GM21619 (cell line): ENCODE measurements at regions not wholly inside any gene's neighbourhood (a gene's known extent, or its start where the extent isn't known, plus 50 kb on each side); places are given as distances from the start of the nearest gene placed in this dataset.

Experiments
- ATAC-seq: cut with Tn5 transposase; IDR thresholded peaks from one replicate; pipeline ENCODE4 v1.9.1; 2021; ENCODE audit not compliant: unreplicated experiment

DNA sequence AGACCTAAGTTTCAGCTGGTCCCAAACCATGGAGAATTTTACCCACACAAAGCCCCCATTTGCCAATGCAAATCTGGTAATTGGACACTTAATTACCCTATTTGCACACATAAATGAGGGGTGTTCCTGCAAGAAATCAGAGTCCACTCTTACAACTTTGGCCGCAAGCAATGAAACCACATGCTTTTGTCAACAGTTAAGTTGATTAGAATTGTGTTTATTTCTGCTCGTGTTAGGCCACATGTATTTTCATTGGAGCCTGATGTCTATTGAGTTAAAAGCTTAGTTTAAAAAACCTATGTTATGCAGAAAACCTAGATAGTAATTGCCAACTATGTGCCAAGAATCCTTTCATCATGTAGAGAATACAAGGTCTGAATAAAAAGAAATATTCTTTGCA, 153.8 kb upstream of the CMC1 start:
- ATAC-seq: no peak

DNA sequence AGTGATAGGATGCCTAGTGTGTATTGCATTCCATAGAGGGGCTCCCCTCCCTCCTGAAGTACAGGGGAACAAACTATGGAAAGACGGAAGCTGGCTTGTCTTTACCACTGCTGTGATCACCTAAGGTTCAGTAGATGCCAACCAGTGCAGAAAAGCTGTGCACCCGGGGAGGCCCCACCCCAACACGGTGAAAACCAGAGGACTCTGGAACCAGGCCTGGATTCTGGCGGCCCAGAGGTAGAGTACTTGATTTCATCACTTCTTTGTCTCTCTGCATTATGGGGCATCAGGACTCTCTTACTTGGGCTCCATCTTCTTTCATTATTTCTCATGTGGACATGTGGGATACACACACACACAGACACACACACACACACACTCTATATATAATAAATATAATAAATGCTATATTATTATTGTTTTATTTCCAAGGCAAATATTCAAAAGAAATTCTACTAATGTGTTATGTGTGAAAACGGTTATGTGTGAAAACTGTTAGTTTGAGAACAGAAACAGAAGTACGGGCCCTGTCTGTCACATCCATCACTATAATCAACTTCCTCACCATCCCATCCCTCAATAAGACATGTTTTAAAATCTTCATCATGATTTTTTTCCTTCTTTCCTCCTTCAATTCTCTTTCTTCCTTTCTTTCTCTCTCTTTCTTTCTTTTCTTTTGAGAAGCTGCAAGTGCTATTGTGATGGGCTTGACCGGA, 152.4 kb upstream of the CMC1 start:
- no peak for ATAC-seq

DNA sequence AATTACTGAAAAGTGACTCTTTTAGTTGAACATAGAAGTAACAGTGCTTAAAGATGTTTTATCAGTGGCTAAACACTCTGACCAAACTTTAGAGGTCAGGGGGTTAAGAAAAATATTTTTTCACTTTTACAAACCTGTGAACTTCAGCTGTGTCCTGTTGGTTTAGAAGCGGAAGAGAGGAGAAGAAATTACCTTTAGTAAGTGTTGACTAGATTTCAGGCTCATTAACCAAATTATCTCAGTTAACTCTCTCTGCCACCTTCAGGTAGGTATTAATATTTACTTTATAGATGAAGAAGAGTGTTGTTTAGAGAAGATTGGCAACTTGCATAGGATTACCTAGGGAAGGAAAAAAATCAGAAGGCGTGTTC, 151.9 kb upstream of the CMC1 start:
- ATAC-seq: no peak

DNA sequence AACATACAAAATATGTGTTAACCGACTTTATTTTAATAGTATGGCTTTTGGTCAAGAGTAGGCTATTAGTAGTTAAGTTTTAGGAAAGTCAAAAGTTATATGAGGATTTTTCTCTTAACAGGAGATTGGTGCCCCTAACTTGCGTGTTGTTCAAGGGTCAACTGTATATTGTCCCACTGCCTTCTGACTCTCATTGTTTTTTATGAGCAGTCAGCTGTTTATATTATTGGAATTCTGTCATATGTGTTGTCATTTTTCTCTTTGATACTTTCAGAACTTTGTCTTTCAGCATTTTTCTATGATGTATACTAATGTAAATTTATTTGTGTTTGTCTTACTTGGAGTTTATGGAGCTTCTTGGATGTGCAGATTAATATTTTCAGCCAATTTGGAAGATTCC, 142.1 kb upstream of the CMC1 start:
- ATAC-seq: no peak

GRCh38 chr3:28101705-28102104, 139.7 kb upstream of the CMC1 start:
- no peak for ATAC-seq

DNA sequence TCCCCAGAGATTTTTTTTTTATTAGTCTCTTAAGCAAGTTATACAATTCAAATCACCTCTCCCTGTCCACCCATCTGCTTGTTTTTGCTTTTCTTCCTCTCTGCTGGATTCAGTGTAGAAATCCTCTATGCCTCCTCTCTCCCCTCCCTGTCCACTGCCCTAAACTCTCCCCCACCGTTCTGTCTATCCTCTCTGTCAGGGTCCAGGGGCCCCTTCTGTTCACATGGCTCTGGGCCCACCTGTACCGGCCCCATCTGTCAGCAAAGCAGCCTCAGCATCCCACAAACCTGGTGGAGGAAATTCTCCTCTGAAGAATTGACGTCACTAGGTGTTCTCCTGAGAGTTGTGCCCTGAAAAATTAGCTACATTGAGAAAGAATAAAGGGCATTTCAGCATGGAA, 137.6 kb upstream of the CMC1 start:
- no peak for ATAC-seq

DNA sequence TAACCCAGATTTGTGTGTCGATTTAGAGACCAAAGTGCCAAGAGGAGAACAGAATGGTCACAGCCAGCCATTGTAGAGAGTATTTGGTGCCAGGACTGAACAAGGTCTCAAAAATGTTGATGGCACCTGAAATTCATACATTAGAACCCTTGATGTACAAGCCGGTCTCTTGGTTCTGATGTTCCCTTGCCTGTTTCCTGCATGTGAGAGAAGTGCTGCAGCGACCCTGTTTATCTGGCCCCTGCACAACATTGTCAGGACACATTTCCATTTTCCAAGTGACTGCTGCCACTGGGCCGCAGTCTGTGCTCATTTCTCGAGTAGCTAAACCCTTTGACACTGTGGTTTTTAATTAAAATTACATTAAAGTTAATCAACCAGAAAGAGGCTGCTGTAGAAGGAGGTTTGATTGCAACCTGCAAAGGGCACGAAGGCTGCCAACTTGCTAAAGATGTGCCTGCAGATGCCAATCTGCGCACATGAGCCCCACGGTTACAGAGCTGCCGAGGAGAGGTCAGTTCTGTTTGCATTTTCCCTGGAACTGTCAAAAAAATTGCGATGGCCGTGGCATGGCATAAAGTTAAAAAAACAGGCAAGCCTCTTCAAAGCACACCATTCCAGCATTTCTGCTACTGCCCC, 136.4 kb upstream of the CMC1 start:
- no peak for ATAC-seq

DNA sequence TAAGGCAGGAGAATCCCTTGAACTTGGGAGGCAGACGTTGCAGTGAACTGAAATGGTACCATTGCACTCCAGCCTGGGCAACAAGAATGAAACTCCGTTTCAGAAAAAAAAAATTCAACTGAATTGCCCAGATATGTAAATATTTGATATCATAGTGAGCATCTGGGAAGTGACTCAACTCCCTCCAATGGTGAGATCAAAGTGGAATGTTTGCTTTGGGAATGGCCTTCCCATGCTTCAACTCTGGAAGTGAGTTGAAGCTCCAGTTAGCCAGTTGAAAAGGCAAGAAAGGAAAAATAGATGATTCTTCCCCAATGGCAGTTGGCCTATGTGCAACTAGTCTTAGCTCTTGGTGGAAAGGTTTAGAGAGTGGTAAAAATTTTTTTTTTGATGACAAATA, 131.6 kb upstream of the CMC1 start:
- no peak for ATAC-seq

DNA sequence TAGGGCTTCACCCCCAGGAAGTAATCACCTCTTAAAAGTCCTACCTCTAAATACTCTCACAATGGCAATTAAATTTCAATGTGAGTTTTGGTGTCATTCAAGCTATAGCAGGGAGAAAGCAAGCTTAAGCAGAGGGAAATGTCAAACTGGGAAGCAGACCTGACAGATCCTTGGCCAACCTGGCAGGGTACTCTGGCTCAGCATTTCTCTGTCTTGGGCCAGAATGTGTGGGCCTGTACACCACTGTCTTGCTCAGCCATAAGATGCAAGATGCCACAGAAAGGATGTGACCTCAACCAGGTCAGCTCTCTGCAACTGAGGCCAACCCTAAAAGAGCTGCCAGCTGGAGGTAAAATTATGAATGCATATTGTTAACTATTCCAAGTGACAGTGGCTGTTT, 130.6 kb upstream of the CMC1 start:
- ATAC-seq: no peak

DNA sequence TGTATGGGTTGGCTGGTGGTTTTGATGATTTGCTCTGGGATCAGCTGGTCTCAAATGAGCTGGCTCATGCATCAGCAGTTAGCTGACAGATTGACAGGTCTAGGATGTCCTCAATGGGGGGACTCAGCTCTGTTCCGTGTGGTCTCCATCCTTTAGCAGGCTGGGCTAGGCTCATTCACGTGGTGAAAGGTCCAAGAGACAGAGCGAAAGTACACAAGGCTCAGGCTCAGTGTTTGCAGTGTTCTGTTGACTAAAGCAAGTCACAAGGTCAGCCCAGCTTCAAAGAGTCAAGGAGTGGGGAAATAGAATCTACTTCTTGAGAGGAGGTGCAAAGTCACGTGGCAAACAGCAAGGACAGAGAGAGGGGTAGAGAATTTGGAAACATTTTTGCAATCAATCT, 126.5 kb upstream of the CMC1 start:
- no peak for ATAC-seq

- no peak for ATAC-seq
These were observed 126.1 kb upstream of the CMC1 start for GRCh38 chr3:28115316-28115715.

- ATAC-seq: no peak
These were observed 123.8 kb upstream of the CMC1 start for GRCh38 chr3:28117598-28117997.

DNA sequence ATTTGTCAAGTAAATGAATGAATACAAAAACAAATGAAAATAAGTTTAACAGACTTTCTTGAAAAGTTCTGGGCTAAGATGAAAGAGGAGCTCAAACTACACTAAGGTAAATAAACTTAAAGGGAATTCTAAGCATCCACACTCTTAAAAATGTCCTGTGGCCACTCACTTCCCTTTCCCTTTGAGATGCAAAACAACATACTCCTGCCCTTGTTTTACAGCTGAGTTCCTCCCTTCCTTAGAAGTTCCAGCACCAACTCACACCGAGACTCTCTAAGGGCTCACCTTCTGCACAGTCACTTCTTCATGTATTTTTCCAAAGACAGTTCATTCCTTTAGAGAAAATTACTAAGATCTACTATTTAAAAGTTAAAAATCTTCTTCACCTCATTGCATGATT, 123.3 kb upstream of the CMC1 start:
- no peak for ATAC-seq

GRCh38 chr3:28122227-28122626, 119.2 kb upstream of the CMC1 start:
- no peak for ATAC-seq

DNA sequence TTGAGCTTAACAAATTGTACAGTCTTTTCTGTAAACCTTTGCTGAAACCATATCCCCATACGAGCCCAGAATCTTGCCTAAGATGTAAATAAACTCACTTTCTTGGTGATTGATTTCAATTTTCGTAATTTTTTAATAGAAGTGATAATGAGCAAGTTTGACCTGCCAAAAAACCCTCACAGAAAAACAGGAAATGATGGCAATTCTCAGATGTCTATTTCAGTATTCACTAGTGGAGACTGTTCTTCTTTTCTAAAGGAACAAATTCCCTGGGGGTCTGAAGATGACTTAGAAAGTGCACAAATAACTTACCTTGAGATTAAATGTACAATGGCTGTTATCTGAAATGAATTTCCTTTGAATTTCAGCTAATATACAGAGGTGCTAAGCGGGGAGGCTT, 116.5 kb upstream of the CMC1 start:
- peak; percentile 61 for ATAC-seq

GRCh38 chr3:28125342-28125741, 116.1 kb upstream of the CMC1 start:
- ATAC-seq: peak; percentile 16

DNA sequence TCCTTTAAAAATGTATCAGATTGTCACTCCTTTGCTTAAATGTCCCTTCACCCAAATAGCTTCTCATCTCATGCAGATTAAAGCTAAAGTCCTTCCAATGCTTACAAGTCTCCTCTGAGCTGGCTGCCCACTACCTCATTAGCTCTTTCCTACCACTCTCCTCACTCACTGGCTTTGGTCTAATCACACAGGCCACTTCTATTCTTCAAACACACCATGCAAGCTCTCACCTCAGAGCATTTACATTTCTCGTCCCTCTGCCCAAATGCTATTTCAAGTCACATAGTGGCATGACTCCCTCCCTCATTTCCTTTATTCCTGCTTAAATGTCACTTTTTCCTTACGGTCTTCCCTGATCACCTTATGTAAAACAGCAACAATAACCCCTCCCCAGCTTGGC, 110.6 kb upstream of the CMC1 start:
- ATAC-seq: no peak

GRCh38 chr3:28132941-28133340, 108.5 kb upstream of the CMC1 start:
- no peak for ATAC-seq

- no peak for ATAC-seq
These were observed 107.2 kb upstream of the CMC1 start for GRCh38 chr3:28134198-28134597.

DNA sequence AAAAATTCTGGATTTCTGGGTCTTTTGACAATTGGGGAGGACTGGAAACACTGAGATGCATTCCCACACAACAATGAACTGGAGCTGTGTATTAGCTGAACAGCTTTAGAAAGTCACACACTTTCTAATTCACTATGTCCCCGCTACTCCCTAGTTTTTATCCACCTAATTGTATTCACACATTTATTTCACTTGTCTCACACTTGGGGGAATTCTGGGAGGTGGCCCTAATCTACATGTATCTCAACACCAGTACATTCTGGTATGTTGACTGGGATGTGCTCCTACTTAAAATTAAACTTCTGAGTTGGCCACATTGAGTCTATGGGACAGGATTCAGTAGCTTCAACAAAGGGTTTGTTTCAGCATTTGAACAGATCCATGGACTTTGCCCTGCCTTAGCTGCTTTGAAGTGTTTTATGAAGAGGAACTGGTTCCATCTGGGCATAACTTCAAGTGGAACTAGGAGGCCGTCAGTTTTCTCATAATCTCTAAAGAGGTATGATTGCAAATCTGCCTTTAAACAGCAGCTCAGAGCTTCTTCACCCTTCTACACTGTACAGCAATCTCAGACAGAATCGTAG, 106.5 kb upstream of the CMC1 start:
- no peak for ATAC-seq

DNA sequence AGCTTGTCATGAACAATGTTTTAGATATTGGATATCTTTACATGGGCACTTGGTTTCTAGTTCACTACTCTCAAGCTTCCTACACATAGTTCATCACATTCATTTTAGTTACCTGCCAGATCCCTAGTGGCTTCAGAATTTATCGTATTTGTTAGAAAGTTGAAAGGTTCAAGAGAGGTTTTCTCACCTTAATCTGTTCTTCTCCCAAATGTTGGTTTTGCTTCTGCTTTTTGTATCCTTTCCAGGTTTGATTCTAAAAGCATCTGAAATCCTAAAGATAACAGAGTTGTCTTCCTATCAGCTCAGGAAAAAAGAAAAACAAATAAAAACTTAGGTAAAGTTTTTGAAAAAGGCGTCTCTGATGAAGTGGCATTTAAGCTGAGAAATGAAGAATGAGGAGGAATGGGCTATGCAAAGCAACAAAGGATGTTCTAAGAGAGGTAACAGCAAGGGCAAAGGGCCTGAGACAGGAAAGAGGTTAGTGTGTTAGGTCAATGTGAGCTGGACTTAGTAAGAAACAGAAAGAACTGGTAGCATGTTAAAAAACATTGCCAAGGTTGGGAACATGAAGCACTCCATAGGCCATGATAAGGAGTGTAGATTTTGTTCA, 104.7 kb upstream of the CMC1 start:
- no peak for ATAC-seq

DNA sequence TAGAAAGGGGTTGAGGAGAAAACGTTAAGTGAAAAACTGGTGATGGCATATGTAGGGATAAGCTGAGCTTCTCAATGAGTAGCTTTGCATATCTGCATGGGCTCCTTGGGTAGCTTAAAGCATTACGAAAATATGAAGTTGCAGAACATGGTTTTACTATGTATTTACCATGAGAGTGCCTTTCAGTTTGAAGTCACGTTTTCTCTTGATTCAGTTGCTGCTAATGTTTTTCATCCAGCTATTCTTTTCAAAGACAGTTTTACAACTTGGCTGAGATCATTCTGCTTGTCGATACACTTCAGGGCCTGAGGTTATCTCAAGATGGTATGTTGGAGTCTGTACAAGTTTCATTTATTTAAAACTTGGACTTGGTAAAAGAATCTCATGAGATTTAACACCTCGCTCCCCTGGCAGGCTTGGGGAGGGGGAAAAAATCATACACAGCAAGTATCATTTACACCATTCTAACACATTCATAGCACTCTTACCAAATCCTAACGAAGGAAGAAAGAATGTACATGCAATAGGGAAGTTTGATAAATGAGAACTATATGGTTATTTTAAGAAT, 103.3 kb upstream of the CMC1 start:
- no peak for ATAC-seq
